ENCODE measurements at regions not wholly inside any gene's neighbourhood (a gene's known extent, or its start where the extent isn't known, plus 50 kb on each side); places are given as distances from the start of the nearest gene placed in this dataset.

- no peak for DNase-seq
These were observed 50.8 kb upstream of the TSHZ2 start for GRCh38 chr20:52921340-52921739.

- no peak for DNase-seq
These were observed 53.8 kb upstream of the TSHZ2 start for GRCh38 chr20:52918311-52918710.

DNA sequence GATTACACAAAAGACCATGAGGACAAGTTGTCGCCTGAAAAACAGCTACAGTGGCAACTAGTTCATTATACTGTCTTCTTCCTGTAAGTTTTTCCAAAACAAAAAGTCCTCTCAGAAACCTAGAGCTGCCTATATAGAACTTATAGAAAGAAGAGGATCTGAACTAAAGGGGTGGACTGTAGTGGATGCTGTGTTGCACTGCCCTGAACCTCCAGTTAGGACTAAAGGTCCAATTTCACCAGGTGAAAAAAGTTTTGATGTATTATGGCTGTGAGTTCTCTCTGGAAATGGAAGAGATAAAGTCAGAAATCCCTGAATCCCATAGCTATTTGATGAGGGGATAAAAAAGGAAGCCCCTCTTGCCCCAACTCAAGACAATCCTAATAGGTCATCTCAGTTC lies 56.6 kb upstream of the TSHZ2 start:
- DNase-seq: no peak

GRCh38 chr20:52914870-52915269 lies 57.3 kb upstream of the TSHZ2 start:
- no peak for DNase-seq

DNA sequence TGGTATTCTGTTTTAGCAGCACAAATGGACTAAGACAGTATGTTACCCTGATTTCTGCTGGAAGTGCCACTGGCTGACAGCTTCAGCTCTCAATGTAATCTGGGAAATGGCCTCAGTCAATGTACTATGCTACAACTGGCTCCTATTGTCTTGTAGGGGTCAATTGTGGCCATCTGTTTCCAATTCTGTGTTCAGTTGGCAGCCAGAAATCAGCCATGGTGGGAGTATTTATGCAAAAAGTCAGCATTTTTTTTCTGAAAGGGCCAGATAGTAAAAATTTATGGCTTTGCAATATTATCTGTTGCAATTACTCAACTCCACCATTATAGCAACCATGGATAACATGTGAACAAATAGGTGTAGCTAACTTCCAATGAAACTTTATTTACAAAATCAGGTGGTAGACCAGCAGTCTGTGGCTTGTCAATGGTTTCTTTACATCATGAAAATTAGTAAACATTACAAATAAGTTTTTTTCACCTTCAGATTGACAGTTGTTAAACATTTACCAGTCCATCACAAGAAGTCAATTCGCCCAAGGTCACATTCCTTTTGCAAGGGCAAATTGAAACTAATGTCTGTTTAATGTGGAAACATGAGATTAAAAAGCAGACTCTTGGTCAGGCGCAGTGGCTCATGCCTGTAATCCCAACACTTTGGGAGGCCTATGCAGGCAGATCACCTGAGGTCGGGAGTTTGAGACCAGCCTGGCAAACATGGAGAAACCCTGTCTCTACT lies 58.3 kb upstream of the TSHZ2 start:
- no peak for DNase-seq

- DNase-seq: no peak
These were observed 66.7 kb upstream of the TSHZ2 start for GRCh38 chr20:52905241-52905994.

- no peak for DNase-seq
These were observed 67.3 kb upstream of the TSHZ2 start for GRCh38 chr20:52904837-52905236.

DNA sequence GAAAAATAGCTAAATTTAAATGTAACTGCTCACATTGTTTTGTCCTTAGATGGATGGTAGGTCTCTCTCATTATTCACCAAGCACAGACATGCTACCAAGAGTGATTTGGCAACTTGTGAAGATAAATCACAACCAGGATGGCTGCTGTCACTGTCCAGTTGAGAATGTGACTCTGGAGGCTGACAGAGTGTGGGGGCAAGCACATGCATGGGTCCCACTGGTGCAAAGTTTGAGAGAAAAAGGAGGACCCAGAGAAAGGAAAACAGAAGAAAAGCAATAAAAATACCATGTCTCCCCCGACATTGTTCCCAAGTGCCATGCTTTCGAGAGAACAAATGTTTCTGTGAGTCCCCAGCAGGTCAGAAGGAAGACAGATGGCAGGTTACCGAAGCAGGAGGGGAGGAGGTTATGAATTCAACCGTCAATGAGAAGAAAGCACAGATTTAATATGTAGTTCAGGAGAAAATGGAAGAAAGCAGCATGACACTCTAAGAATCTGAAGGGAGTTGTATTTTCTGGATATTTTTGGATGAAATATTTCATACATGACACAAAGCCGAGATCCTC lies 73.0 kb upstream of the TSHZ2 start:
- DNase-seq: no peak

GRCh38 chr20:52896348-52896747 lies 75.8 kb upstream of the TSHZ2 start:
- no peak for DNase-seq

- no peak for DNase-seq
These were observed 76.5 kb upstream of the TSHZ2 start for GRCh38 chr20:52895701-52896100.

DNA sequence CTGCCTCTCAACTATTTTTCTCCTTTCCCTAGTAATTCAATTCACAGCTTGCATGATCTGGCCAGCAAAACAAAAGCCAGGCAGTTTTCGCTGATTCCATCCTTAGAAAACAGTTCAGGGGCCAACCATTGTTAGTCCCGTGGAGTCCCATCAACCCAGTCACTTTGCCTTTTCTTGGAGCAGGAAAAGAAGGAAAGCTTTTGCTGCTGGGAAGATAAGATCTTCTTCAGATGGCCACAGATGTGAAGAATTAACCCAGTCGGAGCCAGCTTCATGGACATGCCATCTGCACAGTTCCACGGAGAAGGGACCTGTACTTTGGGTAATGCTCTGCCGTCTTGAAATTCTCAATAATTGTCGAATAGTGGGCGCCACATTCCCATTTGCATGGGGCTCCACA lies 76.9 kb upstream of the TSHZ2 start:
- no peak for DNase-seq

- DNase-seq: no peak
These were observed 78.7 kb upstream of the TSHZ2 start for GRCh38 chr20:52893498-52893897.

DNA sequence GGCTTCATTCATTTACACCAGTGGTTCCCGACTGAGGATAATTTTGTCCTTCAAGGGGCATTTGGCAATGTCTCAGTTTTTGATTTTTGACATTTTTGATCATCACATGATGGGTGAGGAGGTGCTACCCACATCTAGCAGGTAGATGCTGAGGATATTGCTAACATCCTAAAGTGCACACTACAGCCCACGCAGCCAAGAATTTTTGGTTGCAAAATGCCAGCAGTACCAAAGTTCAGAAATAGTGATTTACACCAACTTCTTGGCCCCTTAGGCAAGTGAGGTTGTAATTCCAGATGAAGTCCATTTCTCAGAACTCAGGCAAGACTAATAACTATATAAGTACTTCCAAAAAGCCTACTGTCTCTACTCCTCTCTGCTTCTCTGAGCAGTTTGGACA lies 80.1 kb upstream of the TSHZ2 start:
- no peak for DNase-seq

DNA sequence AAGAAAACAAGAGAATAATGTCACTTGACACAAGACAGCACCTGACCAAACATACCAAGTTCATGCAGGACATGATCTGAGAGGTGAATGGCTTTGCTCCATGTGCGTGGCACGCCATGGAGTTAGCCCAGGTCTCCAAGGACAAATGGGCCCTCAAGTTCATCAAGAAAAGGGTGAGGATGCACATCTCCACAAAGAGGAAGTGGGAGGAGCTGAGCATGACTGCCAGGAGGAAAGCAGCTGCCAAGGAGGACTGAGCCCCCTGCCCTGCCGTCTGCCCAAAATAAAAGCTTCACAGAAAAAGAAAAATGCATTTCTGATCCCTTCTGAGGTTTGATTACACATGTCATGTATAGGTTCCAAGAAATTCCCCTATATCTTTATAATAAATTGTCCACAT lies 82.0 kb upstream of the TSHZ2 start:
- no peak for DNase-seq

- no peak for DNase-seq
These were observed 82.9 kb upstream of the TSHZ2 start for GRCh38 chr20:52889225-52889624.

GRCh38 chr20:52888096-52888495 lies 84.1 kb upstream of the TSHZ2 start:
- DNase-seq: no peak

GRCh38 chr20:52880997-52881396 lies 91.2 kb upstream of the TSHZ2 start:
- no peak for DNase-seq

DNA sequence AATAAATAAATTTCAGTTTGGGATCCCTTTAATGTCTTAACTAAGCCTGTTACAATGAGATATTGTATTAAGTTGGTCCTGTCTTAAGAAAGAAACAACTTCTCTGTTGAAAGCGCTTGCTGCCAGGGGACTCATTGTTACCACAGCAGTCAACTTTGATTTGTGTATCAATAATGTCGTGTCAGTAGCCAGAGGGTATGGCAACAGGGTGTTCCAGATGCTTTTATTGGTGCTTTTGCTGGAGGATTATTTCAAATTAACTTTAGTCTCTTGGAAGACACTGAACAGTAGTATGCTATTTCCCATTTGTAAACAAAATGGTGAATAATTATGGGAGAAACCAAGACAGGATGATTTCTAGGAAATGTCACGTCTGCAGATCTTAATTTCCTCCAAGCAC lies 91.9 kb upstream of the TSHZ2 start:
- no peak for DNase-seq

GRCh38 chr20:52874241-52874640 lies 97.9 kb upstream of the TSHZ2 start:
- no peak for DNase-seq

GRCh38 chr20:52869698-52870501 lies 102.3 kb upstream of the TSHZ2 start:
- no peak for DNase-seq

- no peak for DNase-seq
These were observed 102.9 kb upstream of the TSHZ2 start for GRCh38 chr20:52869276-52869675.

DNA sequence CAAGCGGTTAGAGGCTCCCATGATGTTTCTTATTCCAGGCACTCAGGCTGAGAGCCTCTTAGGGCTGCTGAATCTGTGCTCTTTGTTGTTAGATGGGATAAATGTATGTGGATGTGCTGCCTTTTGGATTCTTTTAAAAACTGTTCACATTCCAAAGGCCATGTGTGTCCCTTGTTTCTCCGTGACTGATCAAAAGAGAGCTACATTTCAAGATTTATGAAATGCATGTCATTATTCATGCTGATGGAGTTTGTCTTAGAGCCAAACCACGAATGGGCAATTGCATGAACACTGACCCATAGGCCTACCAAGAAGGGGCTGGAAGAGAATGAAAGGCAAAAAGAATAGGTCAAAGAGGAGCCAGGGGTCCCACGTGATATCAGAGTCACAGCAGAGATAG lies 104.9 kb upstream of the TSHZ2 start:
- no peak for DNase-seq

DNA sequence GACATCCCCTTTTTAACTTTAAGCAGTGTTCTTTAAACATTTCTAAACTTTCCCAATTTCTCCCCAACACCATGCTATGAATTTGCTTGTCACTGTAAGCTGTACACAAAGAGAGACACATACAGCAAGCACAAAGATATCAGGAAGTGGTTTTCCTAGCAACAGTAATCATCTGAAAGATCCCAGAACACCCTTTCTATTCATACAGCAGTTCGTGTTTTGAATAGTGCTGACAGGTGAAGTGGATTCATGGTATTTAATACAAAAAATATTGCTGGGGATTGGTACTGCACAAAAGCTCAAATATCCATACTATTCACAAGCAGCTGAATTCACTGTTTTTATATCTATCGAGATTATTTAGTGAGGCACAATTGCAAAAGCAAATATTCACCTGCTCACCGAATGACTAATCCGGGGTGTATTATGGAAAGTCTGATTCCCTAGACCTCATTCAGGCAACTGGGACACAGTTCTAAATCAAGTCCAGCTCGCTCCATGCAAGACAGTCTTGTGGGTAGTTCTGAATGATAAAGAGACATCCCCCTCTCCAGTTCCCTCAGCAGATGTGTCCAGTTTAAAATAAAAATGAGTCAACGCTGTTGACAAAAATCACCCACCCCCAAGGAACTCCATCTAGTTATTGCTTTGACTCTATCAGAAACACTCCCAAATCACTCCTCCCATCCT lies 107.1 kb upstream of the TSHZ2 start:
- no peak for DNase-seq
